ENCODE measurements at regions not wholly inside any gene's neighbourhood (a gene's known extent, or its start where the extent isn't known, plus 50 kb on each side); places are given as distances from the start of the nearest gene placed in this dataset.

DNA sequence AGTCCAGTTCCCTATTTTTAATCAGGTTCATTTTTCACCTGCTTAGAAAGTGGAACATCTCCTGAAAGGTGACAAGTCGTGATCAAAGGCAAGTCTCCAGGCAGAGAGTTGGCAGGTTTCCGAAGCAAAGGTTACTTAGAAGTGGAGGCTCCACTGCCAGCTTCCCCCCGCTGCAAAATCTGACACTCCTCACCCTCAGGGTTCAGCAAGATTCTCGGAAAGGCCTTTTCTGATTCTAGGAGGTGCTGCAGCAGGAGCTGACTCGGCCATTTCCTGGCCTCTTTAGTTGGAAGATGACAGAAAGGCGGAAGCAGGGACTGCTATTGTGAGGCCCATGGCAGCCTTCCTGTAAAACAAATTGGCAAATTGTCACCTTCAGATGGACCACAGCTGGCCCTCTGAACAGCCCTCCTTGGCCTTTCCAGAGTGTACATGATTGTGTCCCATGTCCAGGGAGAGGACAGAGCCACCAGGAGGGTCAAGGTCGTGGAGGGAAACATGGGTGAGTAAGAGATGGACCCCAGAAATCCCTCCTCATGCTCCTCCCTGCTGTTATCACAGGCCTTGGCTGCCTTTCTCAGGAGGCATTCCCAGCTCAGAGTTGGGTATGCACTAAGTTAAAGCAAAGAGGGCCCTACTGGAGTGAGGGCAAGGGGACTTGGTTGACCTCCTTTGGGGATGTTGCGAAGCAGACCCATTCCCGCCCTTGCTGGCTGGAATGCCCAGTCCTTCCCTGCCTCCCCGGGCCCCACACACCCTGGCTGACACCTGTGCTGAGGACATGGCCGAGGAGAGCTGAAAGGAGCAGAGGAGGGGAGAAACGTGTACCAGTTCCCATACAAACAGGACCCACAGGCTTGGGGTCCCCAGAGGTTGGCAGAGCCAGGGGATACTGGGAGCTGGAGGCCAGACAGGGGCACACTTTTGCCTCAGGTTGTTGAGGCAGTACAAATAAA, 115.5 kb upstream of the IRF2BP2 start:
- peak; percentile 57 to 63 (median 58) for DNase-seq

DNA sequence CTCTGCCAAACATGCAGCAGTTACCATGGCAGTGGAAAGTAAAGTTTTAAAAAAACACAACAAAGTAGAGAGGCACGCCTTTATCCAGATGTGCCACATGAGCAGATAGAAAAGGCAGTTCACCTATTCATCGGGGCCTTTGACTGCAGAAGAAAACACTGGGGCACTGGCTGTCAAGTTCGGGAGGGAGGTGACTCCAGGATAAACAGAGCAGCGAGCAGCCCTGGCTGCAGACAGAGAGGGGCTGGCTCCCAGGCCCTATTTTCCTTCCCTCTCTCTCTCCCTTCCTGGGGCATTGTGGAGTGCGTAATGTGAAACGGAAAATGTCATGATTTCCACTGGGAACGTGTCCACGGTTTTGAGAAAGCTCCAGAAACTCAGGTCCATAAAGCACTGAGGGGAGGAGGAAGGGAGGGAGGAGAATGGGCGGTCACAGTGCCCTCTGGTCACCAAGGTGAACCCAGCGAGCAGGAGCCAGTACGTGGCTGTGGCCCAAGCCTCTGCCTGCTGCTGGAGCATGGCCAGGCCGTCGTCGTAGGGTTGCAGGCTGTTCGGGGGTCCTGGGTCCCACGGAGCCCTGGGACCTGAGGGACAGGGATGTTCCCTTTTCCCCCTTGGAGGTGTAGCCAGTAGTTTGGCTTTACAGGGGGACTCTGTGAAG, 114.7 kb upstream of the IRF2BP2 start:
- no peak for DNase-seq

- DNase-seq: peak; percentile 80 to 85 (median 84)
Measured at GRCh38 chr1:234722904-234723720, 113.1 kb upstream of the IRF2BP2 start.

DNA sequence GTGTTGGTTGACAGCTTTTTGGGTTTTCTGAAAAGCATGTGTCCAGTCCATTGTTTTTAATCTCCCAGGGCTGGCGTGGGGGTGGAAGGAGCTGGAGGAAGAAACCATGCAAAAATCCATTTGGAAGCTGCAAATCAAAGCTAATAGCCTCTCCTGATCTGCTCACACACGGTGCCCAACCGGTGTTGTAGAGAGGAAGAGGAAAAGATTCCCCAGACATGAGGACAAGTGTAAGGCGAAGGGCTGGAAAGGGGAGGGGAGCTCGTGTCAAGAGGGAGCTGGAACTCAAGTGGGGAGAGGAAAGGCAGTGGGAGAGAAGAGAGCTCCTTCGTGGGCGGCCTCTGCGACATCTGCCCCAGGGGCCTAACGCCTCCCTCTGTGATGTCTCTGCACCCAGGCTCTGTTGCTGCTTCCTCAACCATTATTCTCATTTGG, 112.3 kb upstream of the IRF2BP2 start:
- DNase-seq: peak in 1 of 3 donors; percentile 37

DNA sequence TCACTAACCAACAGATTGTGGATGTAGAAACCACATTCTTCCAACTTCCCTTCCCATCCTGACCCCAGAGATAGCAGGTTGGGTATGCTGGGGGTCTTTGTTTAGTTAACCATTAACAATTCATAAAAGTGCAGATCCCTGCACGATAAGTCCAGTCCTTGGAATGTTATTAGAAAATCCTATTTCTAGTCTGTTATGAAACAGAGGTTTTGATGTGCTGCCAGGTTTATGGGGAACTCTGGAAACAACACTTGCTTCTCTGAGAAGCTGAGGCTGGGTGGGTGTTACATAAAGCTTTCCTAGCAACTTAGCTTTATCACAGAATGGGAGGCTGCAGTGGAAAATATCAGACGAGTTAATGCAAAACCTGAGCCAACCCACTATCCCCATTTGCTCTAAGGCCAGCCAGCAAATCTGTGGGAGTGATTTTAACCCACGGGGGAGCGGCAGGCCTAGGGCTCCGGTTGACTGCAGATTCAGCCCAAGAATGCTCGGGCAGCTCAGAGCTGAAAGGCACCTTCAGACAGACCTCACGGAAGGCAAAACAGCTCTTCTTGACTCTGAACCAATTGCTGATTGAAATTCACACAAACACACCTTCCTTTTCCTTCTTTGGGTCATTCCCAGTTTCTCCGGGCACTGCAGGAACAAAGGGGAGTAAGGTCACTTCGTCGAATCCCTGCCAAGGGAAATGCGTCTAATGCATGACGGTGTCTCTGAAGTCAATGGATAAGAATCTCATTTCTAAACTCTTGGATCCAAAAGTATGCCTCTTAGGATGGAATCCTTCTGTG, 111.7 kb upstream of the IRF2BP2 start:
- peak; percentile 40 to 41 (median 40) for DNase-seq

- DNase-seq: no peak
Measured at GRCh38 chr1:234720709-234721441, 110.9 kb upstream of the IRF2BP2 start.

GRCh38 chr1:234719454-234720251, 109.7 kb upstream of the IRF2BP2 start:
- no peak for DNase-seq

DNA sequence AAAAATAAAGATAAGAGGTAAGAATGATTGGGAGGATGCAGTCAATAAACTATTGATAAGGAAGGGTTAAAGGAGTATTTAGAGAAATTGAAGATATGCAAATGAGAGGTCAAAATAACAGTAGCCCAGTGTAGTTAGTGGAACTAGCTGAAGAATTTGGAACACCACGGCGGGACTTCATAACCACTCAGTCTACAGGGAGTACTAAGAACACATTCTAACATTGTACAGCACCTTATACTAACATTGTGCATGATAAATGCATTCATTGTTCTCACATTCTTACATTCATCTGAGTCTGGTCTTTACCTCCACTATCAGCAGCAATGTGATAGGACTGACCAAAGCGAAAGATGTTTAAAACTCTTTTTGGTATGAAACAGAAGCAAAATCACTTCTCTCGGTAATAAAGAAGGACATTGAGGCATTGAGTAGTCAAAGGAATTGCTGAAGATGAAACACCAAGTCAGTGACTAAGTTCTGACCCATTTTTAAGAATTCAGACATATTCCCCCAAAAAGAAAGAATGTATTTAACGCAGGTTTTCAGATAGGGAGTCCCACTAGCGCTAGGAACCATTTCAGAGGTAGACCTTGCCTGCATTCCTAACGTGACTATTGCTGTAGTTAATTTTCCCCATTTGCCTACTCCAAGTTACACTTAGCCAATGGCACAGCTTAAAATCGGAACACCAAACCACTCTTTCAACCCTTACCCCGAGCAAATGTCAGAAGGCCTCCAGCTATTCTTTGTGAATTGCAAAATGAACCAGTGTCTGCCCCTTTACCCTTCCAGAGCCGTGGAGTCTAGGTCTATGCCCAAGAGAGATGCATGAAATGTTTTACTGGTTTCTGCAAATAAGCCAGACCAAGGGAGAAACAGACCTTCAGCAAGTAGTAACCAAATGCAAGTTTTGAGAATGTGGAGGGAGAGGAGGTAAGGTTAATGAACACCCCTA, 108.8 kb upstream of the IRF2BP2 start:
- no peak for DNase-seq

GRCh38 chr1:234716908-234717375, 107.0 kb upstream of the IRF2BP2 start:
- DNase-seq: no peak

DNA sequence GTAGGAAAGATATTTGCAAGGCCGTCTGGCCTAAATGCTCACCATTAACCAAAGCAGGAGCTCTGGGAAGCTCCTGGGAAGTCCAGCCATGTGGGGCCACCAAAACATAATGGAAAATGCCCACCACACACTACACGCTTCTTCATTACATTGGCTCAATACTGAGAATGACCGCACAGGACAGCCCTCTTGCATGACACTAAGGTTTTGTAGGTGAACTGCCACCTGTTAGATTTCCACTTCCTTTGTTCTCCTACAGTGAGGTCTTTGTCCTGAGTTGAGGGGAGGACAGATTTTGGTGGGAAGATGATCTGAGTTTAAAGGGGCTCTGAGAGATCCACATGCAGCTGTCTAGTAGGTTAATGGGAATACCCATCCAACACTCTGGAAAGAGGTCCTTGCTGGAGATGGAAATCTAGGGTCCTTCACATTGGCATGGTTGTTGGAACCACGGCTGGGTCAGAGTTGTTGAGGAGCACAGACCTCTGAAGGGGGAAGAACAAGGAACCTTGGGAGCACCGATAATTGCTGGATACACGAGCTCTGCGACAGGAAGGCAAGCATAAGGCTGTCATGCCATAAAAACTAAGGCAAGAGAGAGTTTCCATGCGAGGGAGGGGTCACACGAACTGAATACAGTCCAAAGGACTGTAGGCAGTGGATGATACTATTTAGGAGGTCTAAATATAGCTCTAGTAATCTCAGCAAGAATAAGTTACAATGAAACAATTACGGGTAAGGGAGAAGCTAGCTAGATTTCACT, 105.5 kb upstream of the IRF2BP2 start:
- DNase-seq: no peak

DNA sequence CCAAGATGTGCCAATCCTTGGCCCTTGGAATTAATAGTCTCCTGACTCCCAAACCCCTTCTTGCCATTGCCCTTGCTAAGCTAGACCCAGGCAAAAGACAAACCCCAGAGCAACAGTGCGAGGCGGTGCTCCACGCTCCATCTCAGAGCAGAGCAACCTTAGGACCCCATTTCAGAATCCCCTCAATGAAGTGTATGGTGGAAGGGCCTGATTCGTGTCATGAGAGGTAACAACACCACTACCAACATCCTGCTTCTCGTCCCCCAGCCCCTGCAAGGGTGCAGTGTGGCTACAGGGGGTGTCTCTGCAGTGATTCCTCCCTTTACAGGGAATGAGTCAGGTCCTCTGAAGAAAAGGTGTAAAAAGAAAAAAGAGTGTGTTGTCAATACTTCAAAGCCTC, 103.9 kb upstream of the IRF2BP2 start:
- DNase-seq: no peak

DNA sequence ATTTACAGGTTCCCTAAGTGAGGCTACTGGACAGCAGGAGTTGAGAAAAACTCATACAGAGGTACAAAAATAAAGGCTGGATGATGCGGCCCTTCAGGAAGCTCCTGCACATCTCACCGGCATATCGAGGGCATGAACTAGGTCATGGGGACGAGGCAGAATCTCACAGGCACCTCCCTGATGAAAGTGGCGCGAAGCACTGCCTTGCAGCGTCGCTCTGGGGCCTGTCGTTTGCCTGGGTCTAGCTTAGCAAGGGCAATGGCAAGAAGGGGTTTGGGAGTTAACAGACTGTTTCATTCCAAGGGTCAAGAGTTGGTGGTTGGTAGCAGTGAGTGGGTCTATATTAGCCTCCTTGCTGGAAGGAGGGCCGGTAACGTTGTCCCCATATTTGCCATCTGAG, 103.5 kb upstream of the IRF2BP2 start:
- DNase-seq: no peak

GRCh38 chr1:234712891-234713305, 102.9 kb upstream of the IRF2BP2 start:
- no peak for DNase-seq

GRCh38 chr1:234710936-234711724, 101.2 kb upstream of the IRF2BP2 start:
- DNase-seq: no peak

DNA sequence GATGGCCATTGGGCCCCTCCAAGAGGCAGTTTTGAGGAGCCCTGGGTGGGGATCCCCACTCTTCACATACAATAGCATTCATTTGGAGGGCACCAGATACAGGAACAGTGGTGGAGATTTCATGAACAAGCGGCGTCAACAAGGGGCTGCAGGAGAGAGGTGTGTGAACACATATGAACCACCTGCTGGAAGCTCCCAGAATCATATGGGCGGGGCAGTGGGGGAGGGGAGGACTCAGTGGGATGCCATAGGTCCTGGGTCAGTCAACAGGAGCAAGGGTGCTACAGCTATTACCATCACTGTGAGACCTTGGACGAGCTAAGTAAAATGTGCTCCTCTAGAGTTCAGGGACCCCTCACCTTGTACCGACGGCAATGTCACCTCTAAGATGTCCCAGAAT, 100.4 kb upstream of the IRF2BP2 start:
- no peak for DNase-seq

- peak in 1 of 3 donors; percentile 40 for DNase-seq
Measured at GRCh38 chr1:234709473-234710228, 99.7 kb upstream of the IRF2BP2 start.
